ENCODE measurements at regions not wholly inside any gene's neighbourhood (a gene's known extent, or its start where the extent isn't known, plus 50 kb on each side); places are given as distances from the start of the nearest gene placed in this dataset.
"Not testable (repeated sequence)": the region's sequence is repeated elsewhere in the genome, so short reads cannot be mapped to it uniquely, and the experiment has no call there.

GRCh38 chr5:5783021-5783420 is 360.5 kb downstream of the ICE1 start:
- no peak for DNase-seq

DNA sequence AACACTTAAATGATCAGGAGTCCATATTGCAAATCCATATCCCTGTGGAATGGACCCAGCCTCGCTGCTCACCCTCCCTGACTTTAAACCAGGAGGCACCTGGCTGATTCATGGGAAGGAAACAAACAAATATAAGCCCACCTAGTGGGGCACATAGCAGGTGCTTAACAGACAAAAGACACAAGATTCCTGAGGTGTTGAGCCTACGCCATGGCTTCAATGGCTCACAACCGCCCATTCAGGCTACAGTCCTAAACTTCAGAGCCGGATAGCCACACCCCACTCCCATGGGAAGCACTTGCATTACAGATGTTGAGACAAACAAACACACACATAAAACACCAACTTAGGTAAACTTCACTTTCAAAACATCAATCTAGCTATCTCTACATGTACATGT is 359.9 kb downstream of the ICE1 start:
- DNase-seq: no peak

- DNase-seq: no peak
Measured at GRCh38 chr5:5781335-5781734, 358.9 kb downstream of the ICE1 start.

DNA sequence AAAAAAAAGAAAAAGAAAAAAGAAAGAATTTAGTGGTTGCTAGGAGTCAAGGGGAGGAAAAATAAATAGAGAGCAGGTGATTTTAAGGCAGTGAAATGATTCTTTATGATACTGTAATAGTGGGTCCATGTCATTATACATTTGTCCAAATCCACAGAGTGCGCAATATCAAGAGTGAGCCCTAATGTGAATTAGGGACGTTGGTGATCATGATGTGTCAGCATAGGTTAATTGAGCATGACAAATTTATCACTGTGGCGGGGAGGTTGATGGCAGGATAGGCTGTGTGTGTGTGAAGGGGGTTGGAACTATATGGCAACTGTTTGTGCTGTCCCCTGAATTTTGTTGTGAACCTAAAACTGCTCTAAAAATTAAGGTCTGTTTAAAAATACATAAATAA is 357.8 kb downstream of the ICE1 start:
- DNase-seq: no peak

DNA sequence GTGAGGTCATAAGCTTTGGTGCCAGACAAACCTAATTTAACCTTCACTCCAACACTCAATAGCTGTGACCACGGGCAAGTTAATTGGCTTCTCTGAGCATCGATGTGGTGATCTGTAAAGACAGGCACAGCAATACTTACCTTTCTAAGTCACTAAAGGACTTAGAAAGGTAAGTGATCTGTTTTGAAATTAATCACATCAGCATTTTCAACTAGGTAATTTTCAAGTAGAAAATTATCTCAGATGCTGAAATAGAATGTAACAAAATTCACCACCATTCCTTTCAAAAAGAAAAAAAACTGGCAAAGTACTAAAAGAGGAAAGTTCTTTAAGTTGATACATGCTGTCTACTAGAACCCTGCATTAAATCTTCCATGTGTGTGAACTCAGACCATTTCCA is 354.5 kb downstream of the ICE1 start:
- no peak for DNase-seq

GRCh38 chr5:5772202-5772601 is 349.7 kb downstream of the ICE1 start:
- no peak for DNase-seq

DNA sequence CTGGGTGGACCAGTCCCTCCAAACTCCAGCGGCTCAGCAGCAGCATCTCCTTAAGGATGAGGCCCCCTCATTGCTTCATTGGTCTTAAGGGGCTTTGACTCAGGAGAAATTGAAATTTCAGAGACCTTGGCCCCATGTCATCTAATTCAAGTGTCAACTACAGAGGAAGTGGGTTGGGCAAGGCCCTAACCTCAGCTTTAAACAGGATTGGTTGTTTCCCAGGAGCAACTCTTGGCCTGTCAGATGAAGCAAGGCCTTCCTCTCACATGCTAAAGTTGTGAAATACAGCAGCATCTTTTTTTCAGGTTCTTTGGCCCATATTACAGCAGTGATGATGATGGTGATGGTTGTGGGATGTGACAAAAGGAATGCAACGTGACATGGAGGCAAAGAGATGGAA is 348.3 kb downstream of the ICE1 start:
- DNase-seq: no peak

DNA sequence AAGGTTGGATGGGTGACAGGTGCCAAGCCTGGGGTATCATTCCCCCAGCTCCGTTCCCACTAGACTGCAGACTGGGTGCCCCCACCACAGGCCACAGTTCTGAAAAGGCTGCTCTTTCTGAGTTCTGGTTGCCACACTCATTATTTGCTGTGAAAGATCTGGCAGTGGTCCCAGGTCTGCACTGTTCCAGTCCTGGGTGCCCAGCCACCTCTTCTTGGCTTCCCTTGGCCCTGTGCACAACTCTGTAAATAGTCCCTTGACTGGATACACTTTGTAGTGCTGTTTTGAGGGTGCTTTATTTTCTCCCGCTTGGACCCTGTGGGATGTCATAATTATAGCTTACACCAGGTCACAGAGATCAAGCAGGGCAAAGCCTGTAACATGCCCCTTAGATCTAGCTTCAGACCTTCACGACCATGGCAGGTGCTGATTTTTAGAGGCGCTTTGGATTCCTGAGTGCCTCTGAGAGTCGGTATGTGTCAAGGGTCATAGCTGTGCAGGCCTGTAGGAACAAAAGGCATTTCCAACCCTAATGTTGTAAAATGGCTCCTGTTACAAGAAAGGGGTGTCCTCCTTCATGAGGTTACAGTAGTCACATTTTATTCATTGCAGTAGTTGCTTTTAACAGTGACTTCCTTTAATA is 344.9 kb downstream of the ICE1 start:
- no peak for DNase-seq

DNA sequence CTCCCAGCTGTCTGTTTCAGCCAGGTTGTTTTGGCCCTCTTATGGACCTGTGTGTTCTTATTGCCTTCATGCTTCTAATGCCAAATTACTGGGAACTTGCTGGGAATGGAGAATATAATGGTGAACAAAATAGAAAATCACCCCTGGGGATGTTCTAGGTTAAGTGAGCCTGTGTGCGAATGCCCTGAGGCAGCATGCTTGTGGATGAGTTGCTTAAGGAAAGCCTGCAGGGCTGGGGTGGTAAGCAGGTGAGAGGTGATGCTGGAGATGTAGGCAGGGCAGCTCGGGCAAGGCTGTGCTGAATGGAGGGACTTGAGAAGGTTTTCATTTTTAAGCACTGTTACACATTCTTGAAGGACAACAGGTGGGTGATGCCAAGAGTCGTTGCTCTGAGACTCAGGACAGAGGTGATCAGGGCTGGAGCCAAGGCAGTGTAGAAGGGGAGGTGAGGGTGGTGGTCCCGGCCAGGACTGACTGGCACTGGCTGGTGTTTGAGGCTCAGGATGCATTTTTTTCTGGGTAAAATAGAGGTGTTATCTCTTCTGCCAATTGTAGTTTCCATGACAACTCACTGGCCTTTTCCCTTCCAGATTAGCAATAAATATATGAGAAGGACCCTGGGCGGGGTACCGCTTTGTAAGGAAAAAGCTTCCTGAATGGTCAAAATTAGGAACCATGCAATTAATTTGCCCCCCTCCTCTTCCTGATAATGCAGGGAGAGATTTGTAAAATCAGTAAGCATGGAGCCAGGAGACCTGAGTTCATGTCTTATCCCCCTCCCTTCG is 342.8 kb downstream of the ICE1 start:
- DNase-seq: no peak

- DNase-seq: no peak
Measured at GRCh38 chr5:5764246-5764645, 341.8 kb downstream of the ICE1 start.

DNA sequence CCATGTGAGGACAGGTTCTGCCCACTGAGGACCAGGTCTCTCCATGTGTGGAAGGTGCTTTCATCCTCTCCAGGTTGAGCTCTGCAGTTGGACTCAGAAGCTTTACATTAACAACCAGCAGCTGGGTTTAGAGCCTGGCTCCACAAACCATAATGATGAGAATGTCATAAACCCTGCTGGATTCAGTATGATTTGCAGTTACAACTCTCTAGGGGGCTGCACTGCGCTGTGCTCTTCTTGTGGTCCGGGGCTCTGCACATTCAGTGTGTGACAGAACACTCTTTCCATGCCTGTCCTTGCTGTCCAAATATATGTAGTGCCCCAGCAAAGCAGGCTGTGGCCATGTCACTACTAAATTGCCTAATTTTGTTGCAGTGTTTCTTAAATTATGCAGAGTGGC is 334.3 kb downstream of the ICE1 start:
- no peak for DNase-seq

- DNase-seq: no peak
Measured at GRCh38 chr5:5755888-5756287, 333.4 kb downstream of the ICE1 start.

- no peak for DNase-seq
Measured at GRCh38 chr5:5752844-5753243, 330.4 kb downstream of the ICE1 start.

- DNase-seq: no peak
Measured at GRCh38 chr5:5751987-5752386, 329.5 kb downstream of the ICE1 start.

- no peak for DNase-seq
Measured at GRCh38 chr5:5751498-5751897, 329.0 kb downstream of the ICE1 start.

DNA sequence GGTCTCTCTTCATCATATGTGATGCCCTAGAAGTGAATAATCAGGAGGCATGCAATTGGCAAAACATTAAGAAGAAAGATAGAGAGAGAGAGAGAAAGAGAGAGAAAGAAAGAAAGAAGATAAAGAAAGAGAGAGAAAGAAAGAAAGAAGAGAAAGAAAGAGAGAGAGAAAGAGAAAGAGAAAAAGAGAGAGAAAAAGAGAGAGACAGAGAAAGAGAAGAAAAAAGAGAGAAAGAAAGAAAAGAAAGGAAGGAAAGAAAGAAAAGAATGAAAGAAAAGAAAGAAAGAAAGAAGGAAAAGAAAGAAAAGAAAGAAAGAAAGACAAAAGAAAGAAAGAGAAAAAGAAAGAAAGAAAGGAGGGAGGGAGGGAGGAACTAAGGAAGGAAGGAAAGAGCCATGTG is 318.9 kb downstream of the ICE1 start:
- DNase-seq: no peak

- no peak for DNase-seq
Measured at GRCh38 chr5:5739490-5739945, 317.0 kb downstream of the ICE1 start.

- no peak for DNase-seq
Measured at GRCh38 chr5:5738797-5739489, 316.5 kb downstream of the ICE1 start.

DNA sequence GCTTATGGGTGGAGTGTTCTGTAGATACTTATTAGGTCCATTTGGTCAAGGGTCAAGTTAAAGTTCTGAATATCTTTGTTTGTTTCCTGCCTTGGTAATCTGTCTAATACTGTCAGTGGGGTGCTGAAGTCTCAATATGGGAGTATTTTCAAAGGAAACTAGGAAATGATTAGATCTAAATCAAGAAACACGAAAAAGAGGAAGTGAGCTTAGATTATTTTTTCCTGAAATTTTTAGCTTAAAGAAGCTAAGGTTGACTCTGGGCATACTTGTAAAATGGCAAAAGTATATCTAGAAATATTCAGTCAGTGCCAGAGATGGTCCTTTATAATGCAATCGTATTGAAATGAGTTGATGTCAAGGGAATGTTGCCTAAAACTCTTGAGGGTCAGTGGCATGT is 313.5 kb downstream of the ICE1 start:
- DNase-seq: no peak

GRCh38 chr5:5733058-5733457 is 310.6 kb downstream of the ICE1 start:
- not testable (repeated sequence) for DNase-seq

DNA sequence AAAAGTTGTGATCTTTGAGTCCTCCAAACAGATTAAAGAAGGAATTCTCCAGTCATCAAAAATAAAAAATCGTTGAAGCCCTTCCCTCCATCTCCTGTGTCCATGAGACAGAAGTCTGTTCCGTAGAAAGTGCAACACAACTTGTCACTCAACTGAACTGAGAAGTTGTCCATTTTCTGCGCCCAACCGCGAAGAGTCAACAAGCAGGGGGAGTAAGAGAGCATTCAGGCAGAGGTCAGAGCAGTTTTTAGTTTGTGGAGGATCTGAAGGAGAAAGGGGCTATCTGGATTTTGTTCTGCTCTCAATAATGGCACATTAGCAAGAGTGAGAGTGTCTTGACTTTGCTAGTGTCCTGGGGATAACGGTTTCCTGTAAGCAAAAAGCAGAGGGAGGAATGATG is 303.9 kb downstream of the ICE1 start:
- no peak for DNase-seq

- no peak for DNase-seq
Measured at GRCh38 chr5:5721881-5722280, 299.4 kb downstream of the ICE1 start.

GRCh38 chr5:5719292-5719691 is 296.8 kb downstream of the ICE1 start:
- no peak for DNase-seq

- DNase-seq: no peak
Measured at GRCh38 chr5:5716665-5717064, 294.2 kb downstream of the ICE1 start.
